Gastrocnemius medialis (tissue), 4 donors: ENCODE measurements at regions not wholly inside any gene's neighbourhood (a gene's known extent, or its start where the extent isn't known, plus 50 kb on each side); places are given as distances from the start of the nearest gene placed in this dataset.

ENCODE experiments used
- ATAC-seq, 2 donors: fragments of 150-250 bp; one replicate each; pipeline ENCODE4 v1.9.1; 2016
- DNase-seq, 2 donors: peaks; one replicate each; pipeline ENCODE4 v3.0.0-alpha.2; 2019
- H3K27ac ChIP-seq, 4 donors: fragments of 200-600 bp; sonication (generic); 1 replicate in 1 of 4; 2 replicates in 3 of 4; pipeline ENCODE4 v1.5.1; 2016 to 2018; ENCODE audit warnings: mild to moderate bottlenecking in 2 of 4, moderate library complexity in 1 of 4
- H3K27me3 ChIP-seq, 3 donors: fragments of 200-600 bp; sonication (generic) in 2 of 3; 1 replicate in 1 of 3; 2 replicates in 2 of 3; pipeline versions ENCODE4 v1.5.1 to v1.6.0; 2016 to 2019; ENCODE audit warnings: mild to moderate bottlenecking in 1 of 3, moderate library complexity in 1 of 3
- H3K36me3 ChIP-seq, 2 donors: fragments of 200-600 bp; sonication (generic) in 1 of 2; one replicate each; pipeline ENCODE4 v1.5.1; 2017 to 2018
- H3K4me1 ChIP-seq, 2 donors: fragments of 200-600 bp; sonication (generic) in 1 of 2; one replicate each; pipeline ENCODE4 v1.5.1; 2016 to 2017; ENCODE audit warnings: mild to moderate bottlenecking in 2 of 2
- H3K4me3 ChIP-seq, 4 donors: fragments of 200-600 bp; sonication (generic) in 3 of 4; 1 replicate in 1 of 4; 2 replicates in 3 of 4; pipeline ENCODE4 v1.5.1; 2016 to 2019; ENCODE audit warnings: mild to moderate bottlenecking in 2 of 4
- H3K9me3 ChIP-seq, 3 donors: fragments of 200-600 bp; sonication (generic) in 2 of 3; 1 replicate in 1 of 3; 2 replicates in 2 of 3; pipeline ENCODE4 v1.5.1; 2016 to 2019
- POLR2A ChIP-seq, 2 donors: fragments of 450-650 bp; IDR thresholded peaks; one replicate each; pipeline ENCODE4 v1.6.1; 2017; ENCODE audit warnings: antibody characterized with exemption in 2 of 2, mild to moderate bottlenecking in 2 of 2, moderate library complexity in 2 of 2
- in situ Hi-C, 4 donors: fragments of 200-750 bp; cut with MboI; loops; one replicate each; pipeline versions ENCODE4 v1.15.0 to v1.8.0; 2017; ENCODE audit warnings: low sequenced_read_pairs in 4 of 4
- intact Hi-C: fragments of 100-400 bp; cut with DNase I; formaldehyde crosslinking; loops from one replicate; pipeline ENCODE4 v1.15.1; 2023; ENCODE audit warnings: low total_unique reads
- TF ChIP-seq, protein P1 (sequence below), 5 experiments: fragments of 450-650 bp in 3 of 5; fragments of 200-600 bp in 2 of 5; sonication (generic) in 2 of 5; IDR thresholded peaks in 4 of 5; conservative IDR thresholded peaks in 1 of 5; 1 replicate in 4 of 5; 2 replicates in 1 of 5; pipeline ENCODE4 v1.5.1; 2016 to 2019; ENCODE audit warnings: antibody characterized with exemption in 5 of 5, mild to moderate bottlenecking in 3 of 5, moderate library complexity in 3 of 5

DNA sequence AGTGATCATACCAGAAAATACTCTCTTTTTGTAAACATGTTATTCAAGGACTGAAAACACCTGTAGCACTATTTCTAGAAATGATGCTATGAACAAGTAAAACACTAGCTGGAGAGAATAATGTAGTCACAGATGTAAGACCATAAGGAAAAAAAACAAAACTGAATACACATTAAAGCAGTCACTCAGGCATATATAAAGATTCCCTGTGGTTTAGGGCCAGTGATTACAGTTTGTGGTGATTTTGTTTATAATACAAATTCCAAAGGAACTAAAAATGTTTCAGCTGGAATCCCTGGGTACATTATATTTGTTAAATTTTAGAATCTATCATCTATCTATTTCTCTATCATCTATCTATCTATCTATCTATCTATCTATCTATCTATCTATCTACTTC, 777.8 kb upstream of the FRG1 start:
- H3K27me3 ChIP-seq: no peaks in the 10 kb centered on the region
- no peak overlapping the region for H3K27ac ChIP-seq
- ATAC-seq (no peak), DNase-seq (no peak)
- intact Hi-C loops (no loop called here), in situ Hi-C loops (no loop called here)
- no peaks in the 10 kb centered on the region for H3K9me3 ChIP-seq
- H3K36me3 ChIP-seq: no peaks in the 10 kb centered on the region
- TF ChIP-seq, protein P1, sequence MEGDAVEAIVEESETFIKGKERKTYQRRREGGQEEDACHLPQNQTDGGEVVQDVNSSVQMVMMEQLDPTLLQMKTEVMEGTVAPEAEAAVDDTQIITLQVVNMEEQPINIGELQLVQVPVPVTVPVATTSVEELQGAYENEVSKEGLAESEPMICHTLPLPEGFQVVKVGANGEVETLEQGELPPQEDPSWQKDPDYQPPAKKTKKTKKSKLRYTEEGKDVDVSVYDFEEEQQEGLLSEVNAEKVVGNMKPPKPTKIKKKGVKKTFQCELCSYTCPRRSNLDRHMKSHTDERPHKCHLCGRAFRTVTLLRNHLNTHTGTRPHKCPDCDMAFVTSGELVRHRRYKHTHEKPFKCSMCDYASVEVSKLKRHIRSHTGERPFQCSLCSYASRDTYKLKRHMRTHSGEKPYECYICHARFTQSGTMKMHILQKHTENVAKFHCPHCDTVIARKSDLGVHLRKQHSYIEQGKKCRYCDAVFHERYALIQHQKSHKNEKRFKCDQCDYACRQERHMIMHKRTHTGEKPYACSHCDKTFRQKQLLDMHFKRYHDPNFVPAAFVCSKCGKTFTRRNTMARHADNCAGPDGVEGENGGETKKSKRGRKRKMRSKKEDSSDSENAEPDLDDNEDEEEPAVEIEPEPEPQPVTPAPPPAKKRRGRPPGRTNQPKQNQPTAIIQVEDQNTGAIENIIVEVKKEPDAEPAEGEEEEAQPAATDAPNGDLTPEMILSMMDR (IDR thresholded peaks at IDR 0.05 in 4 of 5, conservative IDR thresholded peaks at IDR 0.05 in 1 of 5): no peak
- no peak for TF ChIP-seq POLR2A (IDR thresholded peaks at IDR 0.05)
- no peaks in the 10 kb centered on the region for H3K4me1 ChIP-seq
- H3K4me3 ChIP-seq: no peak overlapping the region

- intact Hi-C loops (no loop called here), in situ Hi-C loops (no loop called here)
- no peak overlapping the region for H3K27ac ChIP-seq
- DNase-seq (no peak), ATAC-seq (no peak)
- no peaks in the 10 kb centered on the region for H3K9me3 ChIP-seq
- no peaks in the 10 kb centered on the region for H3K4me1 ChIP-seq
- no peak for TF ChIP-seq POLR2A (IDR thresholded peaks at IDR 0.05)
- TF ChIP-seq, protein P1 (IDR thresholded peaks at IDR 0.05 in 4 of 5, conservative IDR thresholded peaks at IDR 0.05 in 1 of 5): no peak
- no peak overlapping the region for H3K4me3 ChIP-seq
- H3K36me3 ChIP-seq: no peaks in the 10 kb centered on the region
- H3K27me3 ChIP-seq: no peaks in the 10 kb centered on the region
These were observed 764.7 kb upstream of the FRG1 start for GRCh38 chr4:189176002-189176401.

GRCh38 chr4:189177130-189177529, 763.5 kb upstream of the FRG1 start:
- Histone ChIP-seq H3K9me3 (no peaks in the 10 kb centered on the region), H3K27me3 (no peaks in the 10 kb centered on the region)
- intact Hi-C loops: no loop called here

DNA sequence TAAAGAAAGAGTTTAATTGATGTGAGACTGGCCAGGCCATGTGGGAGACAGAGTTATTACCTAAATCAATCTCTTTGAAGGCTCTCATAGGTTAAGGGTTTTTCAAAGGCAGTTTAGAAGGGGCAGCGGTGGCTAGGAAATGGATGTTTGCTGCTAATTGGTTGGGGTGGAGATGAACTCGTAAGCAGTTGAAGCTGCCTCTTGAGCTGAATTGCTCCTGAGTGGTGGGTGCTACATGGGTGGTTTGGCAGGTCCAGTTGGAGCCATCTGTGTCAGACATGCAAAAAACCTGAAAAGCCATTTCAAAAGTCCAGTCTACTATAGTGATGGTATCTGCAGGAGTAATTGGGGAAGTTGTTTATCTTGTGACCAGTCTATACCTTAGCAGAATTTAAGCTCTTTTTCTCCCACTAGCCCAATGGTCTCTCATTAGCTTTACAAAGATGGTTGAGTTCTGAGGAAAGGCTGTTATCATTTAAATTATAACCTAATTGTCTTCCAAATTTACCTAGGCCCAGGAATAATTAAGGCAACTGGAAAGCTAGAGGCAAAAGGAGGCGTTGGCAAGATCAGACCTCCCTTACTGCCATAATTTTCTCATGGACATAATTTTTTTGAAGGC, 762.4 kb upstream of the FRG1 start:
- intact Hi-C loops (no loop called here), in situ Hi-C loops (no loop called here)
- H3K27ac ChIP-seq: no peak overlapping the region
- H3K4me3 ChIP-seq: no peak overlapping the region
- no peaks in the 10 kb centered on the region for H3K27me3 ChIP-seq
- TF ChIP-seq, protein P1 (IDR thresholded peaks at IDR 0.05 in 4 of 5, conservative IDR thresholded peaks at IDR 0.05 in 1 of 5): no peak
- H3K36me3 ChIP-seq: no peaks in the 10 kb centered on the region
- no peak for ATAC-seq
- H3K4me1 ChIP-seq: no peaks in the 10 kb centered on the region
- DNase-seq: no peak
- H3K9me3 ChIP-seq: no peaks in the 10 kb centered on the region

More at GRCh38 chr4:189177130-189177529, 763.5 kb upstream of the FRG1 start:
- ATAC-seq (no peak), DNase-seq (no peak)
- Histone ChIP-seq H3K4me1 (no peaks in the 10 kb centered on the region), H3K4me3 (no peak overlapping the region), H3K36me3 (no peaks in the 10 kb centered on the region), H3K27ac (no peak overlapping the region)
- TF ChIP-seq, protein P1 (IDR thresholded peaks at IDR 0.05 in 4 of 5, conservative IDR thresholded peaks at IDR 0.05 in 1 of 5): no peak
- in situ Hi-C loops: no loop called here

GRCh38 chr4:189185810-189186432, 754.8 kb upstream of the FRG1 start:
- no peaks in the 10 kb centered on the region for H3K27me3 ChIP-seq

More at GRCh38 chr4:189185810-189186432, 754.8 kb upstream of the FRG1 start:
- TF ChIP-seq, protein P1 (IDR thresholded peaks at IDR 0.05 in 4 of 5, conservative IDR thresholded peaks at IDR 0.05 in 1 of 5): no peak
- TF ChIP-seq POLR2A (IDR thresholded peaks at IDR 0.05): no peak
- ATAC-seq: no peak
- H3K4me1 ChIP-seq: no peaks in the 10 kb centered on the region
- intact Hi-C loops (no loop called here), in situ Hi-C loops (no loop called here)
- H3K4me3 ChIP-seq: no peak overlapping the region
- H3K27ac ChIP-seq: no peak overlapping the region
- H3K9me3 ChIP-seq: no peaks in the 10 kb centered on the region
- no peaks in the 10 kb centered on the region for H3K36me3 ChIP-seq
- DNase-seq: no peak
